ENCODE measurements at regions not wholly inside any gene's neighbourhood (a gene's known extent, or its start where the extent isn't known, plus 50 kb on each side); places are given as distances from the start of the nearest gene placed in this dataset.
A peak's percentile ranks its signal among the peaks of the same experiment; 100 is the strongest.

DNA sequence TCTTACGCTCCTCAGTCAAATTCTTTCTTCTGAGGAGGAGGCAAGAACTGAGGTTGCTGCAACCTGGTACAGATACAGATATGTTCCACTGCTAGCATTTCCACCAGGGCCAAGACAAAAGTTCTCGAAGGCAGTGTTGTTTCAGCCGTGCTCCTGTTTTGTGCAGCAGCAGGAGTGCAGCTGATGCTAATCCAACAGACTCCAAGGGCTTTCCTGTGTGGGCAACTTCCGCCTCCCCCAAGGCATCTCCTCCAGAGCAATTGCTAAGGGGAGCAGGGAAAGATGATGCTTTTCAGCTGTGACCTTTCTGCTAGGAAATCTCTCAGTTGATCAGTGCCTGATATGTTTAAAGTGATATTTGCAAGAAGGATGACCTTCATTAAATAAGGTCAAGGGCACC is 52.6 kb upstream of the DAPL1 start:
- Histone ChIP-seq H3K27me3 (no peaks in the 10 kb centered on the region), H3K4me3 (no peak overlapping the region), H3K27ac (no peak overlapping the region), H3K4me1 (replicated peaks in 1 of 2) (peaks cover 10 to 14% of the 10 kb centered on the region in 2 donors), H3K9me3 (replicated peaks in 1 of 3) (no peaks in the 10 kb centered on the region), H3K36me3 (replicated peaks in 1 of 2) (no peaks in the 10 kb centered on the region)
- intact Hi-C loops (cut with DNase I), result loop anchor here (10.0 kb wide), 3 partner anchors 288 to 568 kb away; partner anchors contain the start of genes CCDC148 (in 1 of the 2) and PKP4 (in 1 of the 2)
- no peak for DNase-seq
- 76 to 83% (median 82%) methylated on average over 4 of the region's 4 CpGs for WGBS, 4 donors
- TF ChIP-seq, protein P1, sequence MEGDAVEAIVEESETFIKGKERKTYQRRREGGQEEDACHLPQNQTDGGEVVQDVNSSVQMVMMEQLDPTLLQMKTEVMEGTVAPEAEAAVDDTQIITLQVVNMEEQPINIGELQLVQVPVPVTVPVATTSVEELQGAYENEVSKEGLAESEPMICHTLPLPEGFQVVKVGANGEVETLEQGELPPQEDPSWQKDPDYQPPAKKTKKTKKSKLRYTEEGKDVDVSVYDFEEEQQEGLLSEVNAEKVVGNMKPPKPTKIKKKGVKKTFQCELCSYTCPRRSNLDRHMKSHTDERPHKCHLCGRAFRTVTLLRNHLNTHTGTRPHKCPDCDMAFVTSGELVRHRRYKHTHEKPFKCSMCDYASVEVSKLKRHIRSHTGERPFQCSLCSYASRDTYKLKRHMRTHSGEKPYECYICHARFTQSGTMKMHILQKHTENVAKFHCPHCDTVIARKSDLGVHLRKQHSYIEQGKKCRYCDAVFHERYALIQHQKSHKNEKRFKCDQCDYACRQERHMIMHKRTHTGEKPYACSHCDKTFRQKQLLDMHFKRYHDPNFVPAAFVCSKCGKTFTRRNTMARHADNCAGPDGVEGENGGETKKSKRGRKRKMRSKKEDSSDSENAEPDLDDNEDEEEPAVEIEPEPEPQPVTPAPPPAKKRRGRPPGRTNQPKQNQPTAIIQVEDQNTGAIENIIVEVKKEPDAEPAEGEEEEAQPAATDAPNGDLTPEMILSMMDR (IDR thresholded peaks at IDR 0.05), result no peak
- TF ChIP-seq POLR2A (IDR thresholded peaks at IDR 0.05), result no peak

DNA sequence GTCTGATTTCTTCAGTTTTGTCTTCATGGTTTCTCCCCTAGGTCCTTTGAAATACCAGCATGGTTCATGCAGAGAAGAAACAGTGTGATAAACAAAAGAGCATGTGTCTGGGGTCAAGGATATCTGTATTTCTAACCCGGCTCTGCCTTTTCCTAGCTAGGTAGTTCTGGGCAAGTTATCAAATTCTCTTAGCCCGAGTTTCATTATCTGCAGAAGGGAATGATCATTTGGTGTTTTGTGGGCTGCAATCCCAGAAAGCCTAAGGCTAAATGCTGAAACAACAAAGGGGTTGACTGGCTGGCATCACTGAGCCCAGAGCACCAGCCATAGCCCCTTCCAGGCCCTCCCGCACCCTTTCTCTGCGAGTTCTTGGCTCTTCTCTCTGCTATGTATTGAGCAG is 51.7 kb upstream of the DAPL1 start:
- H3K4me1 ChIP-seq (replicated peaks in 1 of 2), result peaks cover 10 to 14% of the 10 kb centered on the region in 2 donors
- H3K9me3 ChIP-seq (replicated peaks in 1 of 3), result no peaks in the 10 kb centered on the region
- intact Hi-C loops (cut with DNase I), result loop anchor here (10.0 kb wide), 3 partner anchors 289 to 569 kb away; partner anchors contain the start of genes CCDC148 (in 1 of the 2) and PKP4 (in 1 of the 2)
- no peak overlapping the region for H3K4me3 ChIP-seq
- whole genome bisulfite sequencing, 4 donors, result 57 to 82% (median 60%) methylated on average over 4 of the region's 4 CpGs
- peak overlapping the region in 1 of 5 donors; percentile 35 for H3K27ac ChIP-seq
- no peaks in the 10 kb centered on the region for H3K36me3 ChIP-seq (replicated peaks in 1 of 2)
- H3K27me3 ChIP-seq, result no peaks in the 10 kb centered on the region
- no peak for DNase-seq
- no peak for TF ChIP-seq POLR2A (IDR thresholded peaks at IDR 0.05)
- TF ChIP-seq, protein P1 (IDR thresholded peaks at IDR 0.05), result no peak

DNA sequence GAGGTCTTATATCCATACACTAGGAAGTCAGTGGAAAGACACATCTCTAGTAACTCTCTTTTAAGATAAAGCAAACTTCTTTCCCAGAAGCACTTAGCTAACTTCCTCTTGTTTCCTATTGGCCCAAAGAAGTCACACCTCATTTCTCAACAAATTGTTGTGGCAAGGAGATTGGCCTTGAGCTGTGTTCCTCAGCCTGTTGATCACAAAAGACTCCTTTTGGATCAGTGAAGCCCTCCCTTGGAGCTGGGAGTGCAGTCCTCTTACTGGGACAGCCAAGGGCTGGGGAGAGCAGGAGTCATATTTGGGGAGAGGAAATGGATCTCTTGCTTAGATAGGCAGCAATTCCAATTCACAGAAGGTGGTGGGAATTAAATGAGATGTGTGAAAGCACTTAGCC is 51.2 kb upstream of the DAPL1 start:
- intact Hi-C loops (cut with DNase I), result loop anchor here (10.0 kb wide), 3 partner anchors 289 to 569 kb away; partner anchors contain the start of genes CCDC148 (in 1 of the 2) and PKP4 (in 1 of the 2)
- no peak overlapping the region for H3K4me3 ChIP-seq
- no peak for DNase-seq
- no peaks in the 10 kb centered on the region for H3K27me3 ChIP-seq
- TF ChIP-seq POLR2A (IDR thresholded peaks at IDR 0.05), result no peak
- TF ChIP-seq, protein P1 (IDR thresholded peaks at IDR 0.05), result no peak
- H3K9me3 ChIP-seq (replicated peaks in 1 of 3), result no peaks in the 10 kb centered on the region
- H3K4me1 ChIP-seq (replicated peaks in 1 of 2), result peaks cover 10 to 14% of the 10 kb centered on the region in 2 donors
- no peaks in the 10 kb centered on the region for H3K36me3 ChIP-seq (replicated peaks in 1 of 2)
- H3K27ac ChIP-seq, result peak overlapping the region in 1 of 5 donors; percentile 35

DNA sequence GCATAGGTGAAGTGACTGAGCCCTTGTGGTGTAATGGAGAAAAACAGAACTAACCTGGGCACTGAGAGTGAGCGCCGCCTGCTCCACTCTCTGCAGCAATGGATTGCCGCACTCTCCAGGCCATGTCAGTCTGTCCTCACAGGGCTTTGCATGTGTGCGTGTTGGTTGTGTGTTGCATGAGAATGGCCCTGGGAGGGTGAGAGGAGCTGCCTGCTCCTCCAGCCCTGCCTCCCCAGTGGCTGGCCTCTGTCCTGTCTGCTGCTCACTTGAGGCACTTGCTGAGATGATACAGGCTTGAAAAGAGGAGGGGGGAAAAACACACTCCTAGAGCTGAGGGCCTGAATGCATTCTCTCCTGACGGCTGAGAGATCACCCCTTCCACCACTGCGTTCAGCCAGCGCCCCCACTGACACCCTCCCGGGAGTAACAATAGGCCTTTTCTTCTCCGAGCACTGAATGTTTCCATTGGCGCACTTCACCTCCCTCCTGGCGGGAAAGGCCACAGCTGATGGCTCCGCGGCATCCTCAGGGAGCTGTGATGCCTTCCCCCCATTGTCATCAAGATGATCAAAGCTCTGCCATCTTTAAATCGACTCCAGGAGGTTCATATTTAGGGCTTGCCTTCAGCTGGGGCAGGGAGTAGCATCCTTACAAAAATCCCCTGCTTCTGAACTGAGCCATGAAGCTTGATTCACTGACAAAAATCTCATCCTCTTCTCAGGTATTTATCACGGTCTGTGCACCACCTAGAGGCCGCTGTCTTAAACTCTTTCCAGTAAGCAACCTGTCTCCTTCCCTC is 49.9 kb upstream of the DAPL1 start:
- peak; percentile 32 to 84 (median 57) for DNase-seq
- Histone ChIP-seq H3K36me3 (replicated peaks in 1 of 2) (no peaks in the 10 kb centered on the region), H3K9me3 (replicated peaks in 1 of 3) (no peaks in the 10 kb centered on the region), H3K27me3 (no peaks in the 10 kb centered on the region), H3K27ac (no peak overlapping the region), H3K4me3 (no peak overlapping the region), H3K4me1 (replicated peaks in 1 of 2) (peaks cover 10 to 14% of the 10 kb centered on the region in 2 donors)
- WGBS, 4 donors, result 43 to 52% (median 48%) methylated on average over 13 to 16 of the region's 16 CpGs
- intact Hi-C loops (cut with DNase I), result loop anchor here (10.0 kb wide), 3 partner anchors 290 to 570 kb away; partner anchors contain the start of genes CCDC148 (in 1 of the 2) and PKP4 (in 1 of the 2)
- TF ChIP-seq, protein P1 (IDR thresholded peaks at IDR 0.05), result peak; percentile 37 to 67 (median 54)
- no peak for TF ChIP-seq POLR2A (IDR thresholded peaks at IDR 0.05)
